Ishikawa (cell line): ENCODE measurements at regions not wholly inside any gene's neighbourhood (a gene's known extent, or its start where the extent isn't known, plus 50 kb on each side); places are given as distances from the start of the nearest gene placed in this dataset.

Source experiments
- CEBPB ChIP-seq: IDR thresholded peaks from 2 replicates; pipeline ENCODE4 v1.6.1; 2012
- EGR1 ChIP-seq: IDR thresholded peaks from 2 replicates; pipeline ENCODE4 v1.6.1; 2012
- EP300 ChIP-seq: IDR thresholded peaks from 2 replicates; pipeline ENCODE4 v1.6.1; 2012; ENCODE audit warnings: borderline replicate concordance
- FOXM1 ChIP-seq: IDR thresholded peaks from 2 replicates; pipeline ENCODE4 v1.6.1; 2012; ENCODE audit warnings: low read depth, borderline replicate concordance
- MAX ChIP-seq: IDR thresholded peaks from 2 replicates; pipeline ENCODE4 v1.6.1; 2012
- RAD21 ChIP-seq: IDR thresholded peaks from 2 replicates; pipeline ENCODE4 v1.6.1; 2012; ENCODE audit warnings: low read depth
- REST ChIP-seq: IDR thresholded peaks from 2 replicates; pipeline ENCODE4 v1.6.1; 2012; ENCODE audit warnings: low read depth, mild to moderate bottlenecking
- TAF1 ChIP-seq: IDR thresholded peaks from 2 replicates; pipeline ENCODE4 v1.6.1; 2012; ENCODE audit warnings: low read depth, mild to moderate bottlenecking
- TEAD4 ChIP-seq: IDR thresholded peaks from 2 replicates; pipeline ENCODE4 v1.6.1; 2012
- YY1 ChIP-seq: IDR thresholded peaks from 2 replicates; pipeline ENCODE4 v1.6.1; 2012; ENCODE audit warnings: low read depth
- ZBTB7A ChIP-seq: IDR thresholded peaks from 2 replicates; pipeline ENCODE4 v1.6.1; 2012; ENCODE audit warnings: low read depth

GRCh38 chr14:47852278-47852677, 176.9 kb upstream of the MDGA2 start:
- TF ChIP-seq TAF1 (no peak), FOXM1 (no peak), ZBTB7A (no peak), TEAD4 (no peak), RAD21 (no peak), EP300 (no peak), REST (no peak), MAX (no peak), YY1 (no peak), CEBPB (no peak), EGR1 (no peak)
